Spinal cord (tissue), 9 donors: ENCODE measurements at regions not wholly inside any gene's neighbourhood (a gene's known extent, or its start where the extent isn't known, plus 50 kb on each side); places are given as distances from the start of the nearest gene placed in this dataset.

ENCODE experiments used
- DNase-seq, 6 donors: peaks; one replicate each; pipeline versions ENCODE4 v3.0.0 to v3.0.0-alpha.2; 2013 to 2015; ENCODE audit warnings: low spot score in 6 of 6, low read depth in 4 of 6
- H3K27ac ChIP-seq: one replicate; pipeline ENCODE4 v1.5.1; 2013; ENCODE audit warnings: low read depth, low read length, control low read depth
- H3K27me3 ChIP-seq: one replicate; pipeline ENCODE4 v1.6.1; 2013; ENCODE audit warnings: low read length; ENCODE audit not compliant: control insufficient read depth, insufficient read depth
- H3K36me3 ChIP-seq: one replicate; pipeline ENCODE4 v1.6.1; 2013; ENCODE audit warnings: low read length; ENCODE audit not compliant: control insufficient read depth, insufficient read depth
- H3K4me1 ChIP-seq: one replicate; pipeline ENCODE4 v1.6.1; 2013; ENCODE audit warnings: low read length; ENCODE audit not compliant: control insufficient read depth, insufficient read depth
- H3K4me3 ChIP-seq: one replicate; pipeline ENCODE4 v1.5.1; 2013; ENCODE audit warnings: low read depth, low read length, control low read depth
- H3K9me3 ChIP-seq: one replicate; pipeline ENCODE4 v1.6.1; 2013; ENCODE audit warnings: low read length; ENCODE audit not compliant: control insufficient read depth, insufficient read depth
- WGBS: methylation state at CpG from one replicate; pipeline ENCODE4 v1.1.5; 2013; ENCODE audit warnings: missing lambda C conversion rate; ENCODE audit not compliant: insufficient coverage; 5-methylcytosine and 5-hydroxymethylcytosine counted together
- donor health status: healthy.

- WGBS: 64% methylated on average over 6 of the region's 8 CpGs
- Histone ChIP-seq H3K36me3 (no peaks in the 10 kb centered on the region), H3K27me3 (peaks cover 2% of the 10 kb centered on the region), H3K4me1 (peaks cover 30% of the 10 kb centered on the region), H3K27ac (no peak overlapping the region), H3K4me3 (no peak overlapping the region), H3K9me3 (no peaks in the 10 kb centered on the region)
- no peak for DNase-seq
Measured at GRCh38 chr17:77738751-77739531, 219.6 kb upstream of the TNRC6C start.

GRCh38 chr17:77740481-77740880 lies 218.0 kb upstream of the TNRC6C start:
- Histone ChIP-seq H3K9me3 (no peaks in the 10 kb centered on the region), H3K27me3 (peaks cover 2% of the 10 kb centered on the region), H3K27ac (no peak overlapping the region), H3K4me3 (no peak overlapping the region), H3K4me1 (peaks cover 15% of the 10 kb centered on the region), H3K36me3 (no peaks in the 10 kb centered on the region)
- DNase-seq: no peak
- 95% methylated on average over 3 of the region's 7 CpGs for WGBS

GRCh38 chr17:77741109-77741508 lies 217.4 kb upstream of the TNRC6C start:
- peaks cover 2% of the 10 kb centered on the region for H3K27me3 ChIP-seq
- H3K4me3 ChIP-seq: no peak overlapping the region
- H3K4me1 ChIP-seq: peaks cover 9% of the 10 kb centered on the region
- 56% methylated on average over 8 of the region's 8 CpGs for WGBS
- no peaks in the 10 kb centered on the region for H3K9me3 ChIP-seq
- DNase-seq: no peak
- H3K27ac ChIP-seq: no peak overlapping the region
- H3K36me3 ChIP-seq: no peaks in the 10 kb centered on the region

- H3K27ac ChIP-seq: no peak overlapping the region
- H3K4me3 ChIP-seq: no peak overlapping the region
- WGBS: 72% methylated on average over 7 of the region's 8 CpGs
- peaks cover 13% of the 10 kb centered on the region for H3K4me1 ChIP-seq
- H3K36me3 ChIP-seq: no peaks in the 10 kb centered on the region
- DNase-seq: no peak
- peaks cover 2% of the 10 kb centered on the region for H3K27me3 ChIP-seq
- no peaks in the 10 kb centered on the region for H3K9me3 ChIP-seq
Measured at GRCh38 chr17:77742579-77742978, 215.9 kb upstream of the TNRC6C start.

GRCh38 chr17:77744066-77744988 lies 214.2 kb upstream of the TNRC6C start:
- no peaks in the 10 kb centered on the region for H3K27me3 ChIP-seq
- no peak overlapping the region for H3K27ac ChIP-seq
- no peak for DNase-seq
- peaks cover 16% of the 10 kb centered on the region for H3K4me1 ChIP-seq
- no peak overlapping the region for H3K4me3 ChIP-seq
- H3K36me3 ChIP-seq: no peaks in the 10 kb centered on the region
- H3K9me3 ChIP-seq: no peaks in the 10 kb centered on the region
- 90% methylated on average over 19 of the region's 21 CpGs for WGBS

GRCh38 chr17:77745702-77746101 lies 212.8 kb upstream of the TNRC6C start:
- peaks cover 19% of the 10 kb centered on the region for H3K4me1 ChIP-seq
- H3K36me3 ChIP-seq: no peaks in the 10 kb centered on the region
- no peak overlapping the region for H3K27ac ChIP-seq
- no peak for DNase-seq
- no CpG with 5 or more reads among the region's 2 CpGs for WGBS
- no peaks in the 10 kb centered on the region for H3K9me3 ChIP-seq
- no peak overlapping the region for H3K4me3 ChIP-seq
- H3K27me3 ChIP-seq: no peaks in the 10 kb centered on the region

- Histone ChIP-seq H3K4me1 (peaks cover 19% of the 10 kb centered on the region), H3K4me3 (no peak overlapping the region), H3K27ac (no peak overlapping the region), H3K36me3 (no peaks in the 10 kb centered on the region), H3K27me3 (no peaks in the 10 kb centered on the region), H3K9me3 (no peaks in the 10 kb centered on the region)
- WGBS: 80% methylated on average over 6 of the region's 8 CpGs
- peak in 1 of 6 donors; percentile 54 for DNase-seq
Measured at GRCh38 chr17:77746393-77746792, 212.1 kb upstream of the TNRC6C start.

- peaks cover 19% of the 10 kb centered on the region for H3K4me1 ChIP-seq
- no peaks in the 10 kb centered on the region for H3K9me3 ChIP-seq
- H3K36me3 ChIP-seq: no peaks in the 10 kb centered on the region
- 45% methylated on average over 4 of the region's 8 CpGs for WGBS
- no peaks in the 10 kb centered on the region for H3K27me3 ChIP-seq
- DNase-seq: peak in 2 of 6 donors; percentile 43 to 82
- no peak overlapping the region for H3K4me3 ChIP-seq
- no peak overlapping the region for H3K27ac ChIP-seq
Measured at GRCh38 chr17:77746896-77747554, 211.5 kb upstream of the TNRC6C start.

- Histone ChIP-seq H3K27me3 (no peaks in the 10 kb centered on the region), H3K9me3 (no peaks in the 10 kb centered on the region), H3K36me3 (no peaks in the 10 kb centered on the region), H3K4me3 (no peak overlapping the region), H3K4me1 (peaks cover 25% of the 10 kb centered on the region), H3K27ac (no peak overlapping the region)
- no peak for DNase-seq
- 95% methylated on average over 2 of the region's 7 CpGs for WGBS
Measured at GRCh38 chr17:77748436-77748835, 210.1 kb upstream of the TNRC6C start.
